ENCODE measurements at regions not wholly inside any gene's neighbourhood (a gene's known extent, or its start where the extent isn't known, plus 50 kb on each side); places are given as distances from the start of the nearest gene placed in this dataset.
A peak's percentile ranks its signal among the peaks of the same experiment; 100 is the strongest.
"Not testable (repeated sequence)": the region's sequence is repeated elsewhere in the genome, so short reads cannot be mapped to it uniquely, and the experiment has no call there.

- DNase-seq = no peak
These were observed 99.9 kb upstream of the SLC24A4 start for GRCh38 chr14:92223025-92223424.

- no peak for DNase-seq
These were observed 98.5 kb upstream of the SLC24A4 start for GRCh38 chr14:92224358-92224954.

- no peak for DNase-seq
These were observed 97.2 kb upstream of the SLC24A4 start for GRCh38 chr14:92225731-92226130.

GRCh38 chr14:92226166-92226565 is 96.8 kb upstream of the SLC24A4 start:
- DNase-seq = not testable (repeated sequence)

- DNase-seq = no peak
These were observed 86.6 kb upstream of the SLC24A4 start for GRCh38 chr14:92236243-92236900.

GRCh38 chr14:92240658-92241057 is 82.3 kb upstream of the SLC24A4 start:
- DNase-seq = no peak

GRCh38 chr14:92241966-92242595 is 80.9 kb upstream of the SLC24A4 start:
- DNase-seq = no peak

GRCh38 chr14:92244805-92245204 is 78.2 kb upstream of the SLC24A4 start:
- DNase-seq = no peak

- DNase-seq = no peak
These were observed 75.6 kb upstream of the SLC24A4 start for GRCh38 chr14:92247341-92247740.

- no peak for DNase-seq
These were observed 75.0 kb upstream of the SLC24A4 start for GRCh38 chr14:92247947-92248346.

- no peak for DNase-seq
These were observed 74.3 kb upstream of the SLC24A4 start for GRCh38 chr14:92248696-92249095.

GRCh38 chr14:92250366-92250765 is 72.6 kb upstream of the SLC24A4 start:
- not testable (repeated sequence) for DNase-seq

- no peak for DNase-seq
These were observed 70.6 kb upstream of the SLC24A4 start for GRCh38 chr14:92252323-92252722.

GRCh38 chr14:92253381-92253894 is 69.5 kb upstream of the SLC24A4 start:
- no peak for DNase-seq

GRCh38 chr14:92254786-92255185 is 68.2 kb upstream of the SLC24A4 start:
- DNase-seq = no peak

GRCh38 chr14:92258934-92259333 is 64.0 kb upstream of the SLC24A4 start:
- peak; percentile 9 for DNase-seq

GRCh38 chr14:92259613-92260357 is 63.2 kb upstream of the SLC24A4 start:
- DNase-seq = peak; percentile 12

- DNase-seq = no peak
These were observed 59.3 kb upstream of the SLC24A4 start for GRCh38 chr14:92263681-92264080.

- DNase-seq = no peak
These were observed 58.8 kb upstream of the SLC24A4 start for GRCh38 chr14:92264195-92264594.

GRCh38 chr14:92266216-92266615 is 56.7 kb upstream of the SLC24A4 start:
- no peak for DNase-seq

All from activated CD4-positive, alpha-beta T cell treated with anti-CD3 and anti-CD28 coated beads, Interleukin-10, Interleukin-2, amounts not matched to agents 100 ng/mL and 50 ng/mL, durations not matched to agents 16 hours and 8 hours (primary cell).